DMS114 treated with DMSO at 0.1 percent for 48 hours (cell line): ENCODE measurements at regions not wholly inside any gene's neighbourhood (a gene's known extent, or its start where the extent isn't known, plus 50 kb on each side); places are given as distances from the start of the nearest gene placed in this dataset.
"Not testable (repeated sequence)": the region's sequence is repeated elsewhere in the genome, so short reads cannot be mapped to it uniquely, and the experiment has no call there.

Experiments
- DNase-seq: peaks from one replicate; lab custom pipeline; 2025; ENCODE audit not compliant: unreplicated experiment; lab: John Stamatoyannopoulos, UW

GRCh38 chr16:18152832-18153231 is 183.7 kb downstream of the NPIPA8 start:
- DNase-seq, result not testable (repeated sequence)

- not testable (repeated sequence) for DNase-seq
These were observed 188.4 kb downstream of the NPIPA8 start for GRCh38 chr16:18148132-18148531.

- DNase-seq, result not testable (repeated sequence)
These were observed 189.9 kb downstream of the NPIPA8 start for GRCh38 chr16:18146601-18147142.

- DNase-seq, result not testable (repeated sequence)
These were observed 194.5 kb downstream of the NPIPA8 start for GRCh38 chr16:18142066-18142465.

GRCh38 chr16:18136288-18136687 is 200.2 kb downstream of the NPIPA8 start:
- DNase-seq, result not testable (repeated sequence)

GRCh38 chr16:18135024-18135423 is 201.5 kb downstream of the NPIPA8 start:
- not testable (repeated sequence) for DNase-seq

GRCh38 chr16:18131587-18131986 is 204.9 kb downstream of the NPIPA8 start:
- DNase-seq, result not testable (repeated sequence)

- not testable (repeated sequence) for DNase-seq
These were observed 205.9 kb downstream of the NPIPA8 start for GRCh38 chr16:18130478-18131120.

GRCh38 chr16:18127033-18127432 is 209.5 kb downstream of the NPIPA8 start:
- DNase-seq, result not testable (repeated sequence)

GRCh38 chr16:18119092-18119491 is 217.4 kb downstream of the NPIPA8 start:
- DNase-seq, result not testable (repeated sequence)

- DNase-seq, result not testable (repeated sequence)
These were observed 217.9 kb downstream of the NPIPA8 start for GRCh38 chr16:18118684-18119083.

- not testable (repeated sequence) for DNase-seq
These were observed 218.5 kb downstream of the NPIPA8 start for GRCh38 chr16:18118071-18118470.

GRCh38 chr16:18104412-18104811 is 232.1 kb downstream of the NPIPA8 start:
- not testable (repeated sequence) for DNase-seq

- not testable (repeated sequence) for DNase-seq
These were observed 235.5 kb downstream of the NPIPA8 start for GRCh38 chr16:18101077-18101476.

- DNase-seq, result not testable (repeated sequence)
These were observed 243.9 kb downstream of the NPIPA8 start for GRCh38 chr16:18092605-18093004.

- not testable (repeated sequence) for DNase-seq
These were observed 255.7 kb downstream of the NPIPA8 start for GRCh38 chr16:18080658-18081363.

GRCh38 chr16:18077910-18078309 is 258.6 kb downstream of the NPIPA8 start:
- DNase-seq, result not testable (repeated sequence)

- DNase-seq, result no peak
These were observed 264.4 kb downstream of the NPIPA8 start for GRCh38 chr16:18072161-18072560.

- no peak for DNase-seq
These were observed 266.9 kb downstream of the NPIPA8 start for GRCh38 chr16:18069683-18070082.

- no peak for DNase-seq
These were observed 268.1 kb downstream of the NPIPA8 start for GRCh38 chr16:18068477-18068876.

- DNase-seq, result no peak
These were observed 273.8 kb downstream of the NPIPA8 start for GRCh38 chr16:18062713-18063112.

- no peak for DNase-seq
These were observed 276.2 kb downstream of the NPIPA8 start for GRCh38 chr16:18060351-18060750.
